Heart right ventricle (tissue), 16 donors: ENCODE measurements at regions not wholly inside any gene's neighbourhood (a gene's known extent, or its start where the extent isn't known, plus 50 kb on each side); places are given as distances from the start of the nearest gene placed in this dataset.

Experiments
- ATAC-seq, 8 donors: fragments of 200-7000 bp; cut with Tn5 transposase; one replicate each; pipeline ENCODE4 v1.9.1; 2020; ENCODE audit warnings: mild to moderate bottlenecking in 8 of 8, moderate library complexity in 8 of 8, moderate number of reproducible peaks in 1 of 8
- DNase-seq, 2 donors: peaks; one replicate each; pipeline ENCODE4 v3.0.0-alpha.2; 2020
- H3K27ac ChIP-seq, 10 donors: fragments of 200-600 bp; sonication (generic) in 2 of 10; one replicate each; pipeline versions ENCODE4 v1.5.0 to v1.8.0; 2020 to 2022; ENCODE audit warnings: mild to moderate bottlenecking in 3 of 10
- H3K27me3 ChIP-seq, 7 donors: fragments of 200-600 bp; one replicate each; pipeline ENCODE4 v1.8.0; 2021 to 2022; ENCODE audit warnings: mild to moderate bottlenecking in 2 of 7
- H3K36me3 ChIP-seq, 9 donors: fragments of 200-600 bp; sonication (generic) in 1 of 9; one replicate each; pipeline versions ENCODE4 v1.5.0 to v1.8.0; 2020 to 2022; ENCODE audit warnings: mild to moderate bottlenecking in 2 of 9
- H3K4me1 ChIP-seq, 9 donors: fragments of 200-600 bp; sonication (generic) in 1 of 9; one replicate each; pipeline versions ENCODE4 v1.5.0 to v1.8.0; 2020 to 2022; ENCODE audit warnings: mild to moderate bottlenecking in 4 of 9
- H3K4me3 ChIP-seq, 10 donors: fragments of 200-600 bp; sonication (generic) in 2 of 10; one replicate each; pipeline versions ENCODE4 v1.5.0 to v1.8.0; 2020 to 2022; ENCODE audit warnings: mild to moderate bottlenecking in 7 of 10, moderate library complexity in 2 of 10
- H3K9me3 ChIP-seq, 11 donors: fragments of 200-600 bp in 10 of 11; sonication (generic) in 2 of 11; one replicate each; pipeline versions ENCODE4 v1.5.0 to v1.8.0; 2013 to 2022; ENCODE audit warnings: mild to moderate bottlenecking in 2 of 11, control low read depth in 1 of 11, moderate library complexity in 1 of 11
- WGBS, 2 donors: extraction: QIAGEN DNeasy Blood & Tissue Kit; methylation state at CpG; one replicate each; pipeline ENCODE4 v1.1.7; 2013; ENCODE audit warnings: inconsistent platforms in 1 of 2; 5-methylcytosine and 5-hydroxymethylcytosine counted together
- intact Hi-C, 10 donors: fragments of 100-400 bp; cut with DNase I; formaldehyde crosslinking; loops; one replicate each; pipeline versions ENCODE4 v1.11.1 to v1.14.2; 2022
- TF ChIP-seq, protein P1 (sequence below), 9 donors: fragments of 200-600 bp; sonication (generic) in 2 of 9; IDR thresholded peaks; one replicate each; pipeline versions ENCODE4 v1.5.0 to v1.8.0; 2021 to 2022; ENCODE audit warnings: antibody characterized with exemption in 9 of 9, mild to moderate bottlenecking in 5 of 9, moderate library complexity in 1 of 9
- donor health status: Arrhythmogenic right ventricular cardiomyopathy.
- donor health status: ischemic (EF 13 %, LVEDD 7.1; RV severe dilation, severe dysfunction).
- donor health status: healthy with polysubstance abuse.
- donor health status: DM: no; HTN: yes; CAD: no.
- donor health status: DM: no; HTN: no; CAD: no.
- donor health status: ischemic (EF 25% LVEDD 6.9; RV normal size, moderate dysfunction).
- donor health status: ischemic (EF 25% LVEDD 5.7; RV mildly dilated, moderate dysfunction).
- donor health status: healthy.
- donor health status: DM: yes; HTN: yes; CAD: no.
- donor health status: Ischemic cardiomyopathy.
- donor health status: ischemic (EF 35%, LVEDD 5.7; RV mildly dilated, moderate dysfunction).
- donor health status: nonischemic (EF 11% LVEDD 7.7; RV severe dilation, severe dysfunction).
- donor health status: DM: yes; HTN: yes; CAD: no.
- donor health status: PGD.
- donor health status: ischemic (EF 29% LVEDD 5.4; RV normal size, mild dysfunction).
- donor health status: nonischemic (EF 23%, LVEDD 6.1; RV moderate dilation, normal function).

- H3K27ac ChIP-seq: no peak overlapping the region
- ATAC-seq: no peak
- 77 to 79% methylated on average over 4 of the region's 4 CpGs for whole genome bisulfite sequencing, 2 donors
- H3K4me3 ChIP-seq: no peak overlapping the region
- no peaks in the 10 kb centered on the region for H3K4me1 ChIP-seq
- H3K9me3 ChIP-seq: no peaks in the 10 kb centered on the region
- no peak for DNase-seq
- H3K27me3 ChIP-seq: no peaks in the 10 kb centered on the region
- intact Hi-C loops: no loop called here
- no peaks in the 10 kb centered on the region for H3K36me3 ChIP-seq
- TF ChIP-seq, protein P1, sequence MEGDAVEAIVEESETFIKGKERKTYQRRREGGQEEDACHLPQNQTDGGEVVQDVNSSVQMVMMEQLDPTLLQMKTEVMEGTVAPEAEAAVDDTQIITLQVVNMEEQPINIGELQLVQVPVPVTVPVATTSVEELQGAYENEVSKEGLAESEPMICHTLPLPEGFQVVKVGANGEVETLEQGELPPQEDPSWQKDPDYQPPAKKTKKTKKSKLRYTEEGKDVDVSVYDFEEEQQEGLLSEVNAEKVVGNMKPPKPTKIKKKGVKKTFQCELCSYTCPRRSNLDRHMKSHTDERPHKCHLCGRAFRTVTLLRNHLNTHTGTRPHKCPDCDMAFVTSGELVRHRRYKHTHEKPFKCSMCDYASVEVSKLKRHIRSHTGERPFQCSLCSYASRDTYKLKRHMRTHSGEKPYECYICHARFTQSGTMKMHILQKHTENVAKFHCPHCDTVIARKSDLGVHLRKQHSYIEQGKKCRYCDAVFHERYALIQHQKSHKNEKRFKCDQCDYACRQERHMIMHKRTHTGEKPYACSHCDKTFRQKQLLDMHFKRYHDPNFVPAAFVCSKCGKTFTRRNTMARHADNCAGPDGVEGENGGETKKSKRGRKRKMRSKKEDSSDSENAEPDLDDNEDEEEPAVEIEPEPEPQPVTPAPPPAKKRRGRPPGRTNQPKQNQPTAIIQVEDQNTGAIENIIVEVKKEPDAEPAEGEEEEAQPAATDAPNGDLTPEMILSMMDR (IDR thresholded peaks at IDR 0.05): no peak
Observed at GRCh38 chr3:80553211-80553610, 785.4 kb upstream of the ROBO1 start.

DNA sequence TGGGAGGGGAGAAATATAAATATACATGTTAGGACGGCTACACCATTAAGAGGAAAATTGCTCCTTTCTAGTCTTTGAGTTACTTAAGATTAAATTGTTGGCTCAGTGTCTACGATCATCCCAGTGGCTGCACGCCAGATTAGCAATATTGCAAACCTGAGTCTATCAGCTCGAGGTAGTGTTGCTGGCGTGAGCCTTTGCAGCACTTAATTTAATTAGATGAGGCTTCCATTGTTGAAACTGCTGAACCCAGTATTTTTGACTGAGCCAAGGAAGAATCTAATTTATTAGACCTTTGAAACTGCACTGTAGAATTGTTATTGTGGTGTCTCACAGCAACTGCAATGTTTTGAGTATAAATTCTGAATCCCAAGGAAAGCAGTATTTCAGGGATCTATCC is 782.4 kb upstream of the ROBO1 start:
- no peaks in the 10 kb centered on the region for H3K9me3 ChIP-seq
- ATAC-seq (no peak), DNase-seq (no peak)
- no peak overlapping the region for H3K27ac ChIP-seq
- no peaks in the 10 kb centered on the region for H3K4me1 ChIP-seq
- WGBS, 2 donors: 62 to 65% methylated on average over 5 of the region's 5 CpGs
- TF ChIP-seq, protein P1 (IDR thresholded peaks at IDR 0.05): no peak
- no peaks in the 10 kb centered on the region for H3K36me3 ChIP-seq
- H3K27me3 ChIP-seq: no peaks in the 10 kb centered on the region
- H3K4me3 ChIP-seq: no peak overlapping the region
- intact Hi-C loops: no loop called here

DNA sequence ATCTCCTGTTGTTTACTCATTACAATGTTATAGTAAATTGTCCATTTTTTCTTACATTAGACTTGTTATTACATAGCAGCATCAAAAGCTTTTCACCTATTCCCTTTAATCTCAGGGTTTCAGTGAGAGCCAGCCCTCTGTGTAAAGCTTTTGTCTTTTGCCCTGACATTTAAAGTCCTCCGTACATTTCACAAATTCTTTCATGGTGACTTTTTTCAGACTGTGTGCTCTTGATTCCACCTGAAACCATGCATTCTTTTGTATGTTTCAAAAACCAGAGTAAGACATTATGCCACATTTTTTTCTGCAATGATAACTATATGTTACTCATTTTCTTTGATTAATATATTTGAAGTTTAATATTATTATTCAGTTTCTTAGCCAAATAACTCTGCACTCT is 781.4 kb upstream of the ROBO1 start:
- ATAC-seq (no peak), DNase-seq (no peak)
- Histone ChIP-seq H3K9me3 (no peaks in the 10 kb centered on the region), H3K4me1 (no peaks in the 10 kb centered on the region), H3K36me3 (no peaks in the 10 kb centered on the region), H3K27ac (no peak overlapping the region), H3K27me3 (no peaks in the 10 kb centered on the region), H3K4me3 (no peak overlapping the region)
- whole genome bisulfite sequencing, 2 donors: 66 to 80% methylated on average over 1 of the region's 1 CpG
- TF ChIP-seq, protein P1 (IDR thresholded peaks at IDR 0.05): no peak
- intact Hi-C loops: no loop called here

DNA sequence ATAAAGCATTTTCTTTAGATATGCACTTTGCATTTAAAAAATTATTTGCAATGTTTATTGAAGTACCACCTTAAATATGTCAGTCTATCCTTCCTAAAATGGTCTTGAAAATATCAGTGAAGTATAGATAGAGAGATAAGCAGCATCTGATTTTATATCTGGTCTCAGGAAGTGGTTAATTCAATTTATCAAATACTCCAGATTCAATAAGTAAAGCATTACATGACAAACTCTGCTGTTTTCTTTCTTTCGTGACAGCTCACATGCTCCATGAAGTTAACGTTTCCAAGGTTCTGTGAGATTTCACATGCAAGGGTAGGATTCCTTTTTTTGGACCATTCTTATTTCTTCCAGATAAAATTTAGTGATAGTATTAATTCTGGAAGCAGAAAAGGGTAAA is 775.4 kb upstream of the ROBO1 start:
- WGBS, 2 donors: 76 to 78% methylated on average over 2 of the region's 2 CpGs
- TF ChIP-seq, protein P1 (IDR thresholded peaks at IDR 0.05): no peak

More for the DNA sequence above, 775.4 kb upstream of the ROBO1 start:
- Histone ChIP-seq H3K4me1 (no peaks in the 10 kb centered on the region), H3K4me3 (no peak overlapping the region), H3K27ac (no peak overlapping the region), H3K27me3 (no peaks in the 10 kb centered on the region), H3K36me3 (no peaks in the 10 kb centered on the region), H3K9me3 (peaks cover 0 to 7% (median 0%) of the 10 kb centered on the region in 11 donors)
- ATAC-seq: no peak
- intact Hi-C loops: loop anchor here in 1 of 10 donors (2.0 kb wide), 1 partner anchor 24 kb away; no protein-coding TSS in a partner anchor
- no peak for DNase-seq
